HTR-8/SVneo (cell line): ENCODE measurements at regions not wholly inside any gene's neighbourhood (a gene's known extent, or its start where the extent isn't known, plus 50 kb on each side); places are given as distances from the start of the nearest gene placed in this dataset.
A peak's percentile ranks its signal among the peaks of the same experiment; 100 is the strongest.

Experiments
- DNase-seq: peaks from one replicate; pipeline ENCODE4 v3.0.0; 2011; ENCODE audit warnings: low spot score, mixed read lengths; ENCODE audit not compliant: insufficient read length
- FAIRE-seq: peaks from 2 replicates; lab custom pipeline; 2011; peaks lifted over from hg19 to GRCh38; lab: Jason Lieb, UNC

DNA sequence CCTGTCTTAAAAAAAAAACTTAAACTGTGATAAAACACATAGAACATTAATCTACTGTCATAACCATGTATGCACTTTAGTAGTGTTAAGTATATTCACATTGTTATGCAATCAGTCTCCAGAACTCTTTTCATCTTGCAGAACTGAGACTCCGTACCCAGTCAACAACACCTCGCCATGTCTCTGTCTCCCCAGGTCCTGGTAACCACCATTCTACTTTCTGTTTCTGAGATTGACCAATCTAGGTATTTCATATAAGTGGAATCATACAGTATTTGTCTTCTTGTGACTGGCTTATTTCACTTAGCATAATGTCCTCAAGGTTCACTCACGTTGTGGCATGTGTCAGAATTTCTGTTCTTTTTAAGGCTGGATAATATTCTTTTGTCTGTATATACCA, 290.8 kb upstream of the CXCR4 start:
- FAIRE-seq (no peak), DNase-seq (no peak)

DNA sequence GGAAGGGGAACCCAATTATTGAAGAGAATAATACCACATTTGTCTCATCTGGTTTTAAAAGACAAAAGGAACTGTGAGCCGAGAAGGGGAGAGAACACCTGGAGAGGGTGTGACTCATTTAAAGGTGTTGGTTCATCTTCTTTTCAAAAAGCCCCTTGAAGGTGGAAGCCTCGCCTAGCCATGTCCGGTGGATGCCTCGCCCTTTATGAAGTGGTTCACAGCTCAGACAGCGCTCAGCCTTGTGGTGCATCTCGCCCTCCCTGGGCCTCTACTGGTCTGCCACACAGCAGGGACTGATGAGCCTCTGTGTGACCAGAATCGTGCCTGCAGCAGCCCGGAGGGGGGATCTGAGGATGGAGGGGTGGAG, 290.0 kb upstream of the CXCR4 start:
- DNase-seq: no peak
- no peak for FAIRE-seq

GRCh38 chr2:136407117-136407951, 289.4 kb upstream of the CXCR4 start:
- FAIRE-seq (no peak), DNase-seq (no peak)

GRCh38 chr2:136404925-136405324, 287.0 kb upstream of the CXCR4 start:
- no peak for DNase-seq
- no peak for FAIRE-seq

GRCh38 chr2:136404176-136404575, 286.2 kb upstream of the CXCR4 start:
- FAIRE-seq (no peak), DNase-seq (no peak)

DNA sequence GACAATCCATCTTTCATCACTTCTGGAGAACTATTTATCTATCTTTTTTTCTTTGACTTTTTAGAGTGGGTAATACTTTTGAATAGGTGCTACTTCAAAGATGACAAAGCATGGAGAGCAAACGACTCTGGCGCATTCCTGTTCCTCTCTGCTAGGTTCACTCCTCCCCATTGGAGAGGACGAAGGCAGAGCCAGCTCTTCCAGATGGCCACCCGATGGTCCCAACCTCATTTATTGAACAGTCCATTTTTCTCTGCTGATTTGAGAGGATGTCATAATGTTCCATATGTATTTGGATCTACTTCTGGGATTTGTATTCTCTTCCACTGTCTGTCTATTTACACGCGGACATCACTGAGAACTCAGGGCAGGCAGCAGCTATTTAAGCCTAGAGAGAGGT, 284.3 kb upstream of the CXCR4 start:
- FAIRE-seq (no peak), DNase-seq (no peak)

- no peak for DNase-seq
- no peak for FAIRE-seq
Measured at GRCh38 chr2:136399667-136400289, 281.8 kb upstream of the CXCR4 start.

GRCh38 chr2:136395582-136395981, 277.6 kb upstream of the CXCR4 start:
- DNase-seq (no peak), FAIRE-seq (no peak)

DNA sequence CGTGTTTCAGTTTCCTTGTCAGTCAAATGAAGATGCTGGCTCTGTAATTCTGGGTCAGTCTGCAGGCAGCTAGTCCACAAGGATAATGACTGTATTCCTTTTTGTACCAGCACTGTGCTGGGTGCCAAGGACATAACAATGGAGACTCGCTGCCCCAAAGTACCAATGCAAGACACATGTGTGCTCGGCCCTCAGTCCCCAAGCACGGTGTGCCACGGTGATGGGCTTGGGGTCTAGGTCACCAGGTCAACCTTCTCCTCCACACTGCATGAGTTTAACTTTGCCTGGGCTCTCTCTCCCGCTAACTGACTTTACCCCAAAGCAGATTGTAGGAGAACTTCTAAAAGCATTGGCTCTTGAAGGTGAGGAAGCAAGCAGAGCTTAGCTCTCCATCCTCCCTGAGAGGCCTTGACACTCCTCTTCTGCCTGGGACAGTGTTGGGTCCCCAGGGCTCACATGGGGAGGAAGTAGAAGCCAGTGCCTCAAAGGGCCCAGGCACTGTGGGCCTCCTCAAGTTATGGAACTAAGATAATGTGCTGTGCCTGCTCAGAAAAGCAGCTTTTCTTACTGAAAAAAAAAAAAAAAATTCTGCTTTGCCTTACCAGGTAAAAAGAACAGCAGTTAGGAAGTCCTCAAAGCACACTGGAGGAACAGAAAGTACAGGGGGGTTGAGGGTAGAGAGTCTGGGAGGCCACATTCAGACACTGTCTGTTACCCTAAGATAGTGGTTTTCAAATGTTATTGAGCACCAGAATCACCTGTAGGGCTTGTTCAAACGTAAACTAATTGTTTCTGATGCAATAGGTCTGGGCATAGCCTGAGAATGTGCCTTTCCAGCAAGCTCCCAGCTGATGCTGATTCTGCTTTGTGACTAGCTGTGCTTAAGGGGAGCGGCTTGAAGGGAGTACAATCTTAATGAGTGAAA, 276.4 kb upstream of the CXCR4 start:
- no peak for FAIRE-seq
- DNase-seq: no peak

- FAIRE-seq: no peak
- DNase-seq: no peak
Measured at GRCh38 chr2:136393514-136393913, 275.6 kb upstream of the CXCR4 start.

- DNase-seq (no peak), FAIRE-seq (no peak)
Measured at GRCh38 chr2:136392897-136393505, 275.1 kb upstream of the CXCR4 start.

- FAIRE-seq (no peak), DNase-seq (no peak)
Measured at GRCh38 chr2:136389809-136390208, 271.9 kb upstream of the CXCR4 start.

GRCh38 chr2:136386046-136386445, 268.1 kb upstream of the CXCR4 start:
- FAIRE-seq: no peak
- DNase-seq: no peak

DNA sequence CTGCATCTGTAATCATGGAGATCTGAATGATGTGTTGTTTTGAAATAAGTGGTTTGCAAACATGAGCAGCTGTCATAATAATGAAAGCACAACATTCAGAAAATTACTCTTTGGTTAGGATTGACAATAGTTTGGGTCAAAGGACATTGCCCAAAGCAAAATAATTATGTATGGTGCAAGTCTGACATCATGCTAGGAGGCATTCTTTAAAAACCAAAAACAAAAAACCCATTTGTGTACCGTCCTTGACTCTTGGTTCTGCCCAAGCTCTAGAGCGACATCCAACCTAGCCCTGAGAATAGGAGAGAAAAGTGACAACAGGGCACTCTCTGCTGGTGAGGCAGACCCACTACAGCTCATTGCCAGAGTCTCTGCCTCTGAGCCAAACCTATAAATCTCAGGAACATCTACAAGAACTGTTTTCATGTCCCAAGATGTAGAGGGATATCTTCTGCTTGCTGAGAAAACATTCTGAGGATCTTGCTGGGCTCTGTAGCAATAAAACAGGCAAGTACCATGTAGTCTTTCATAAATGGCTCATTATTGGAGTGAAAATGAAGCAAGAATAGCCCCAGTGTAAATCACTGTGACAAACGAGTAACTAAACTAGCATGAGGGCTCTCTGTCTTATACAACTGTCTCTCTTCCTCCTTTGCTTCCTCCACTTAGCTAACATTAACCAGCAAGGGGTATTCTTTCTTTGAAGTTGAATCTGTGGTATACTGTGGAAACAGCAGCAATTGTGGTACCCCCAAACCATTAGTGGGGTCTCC, 266.8 kb upstream of the CXCR4 start:
- no peak for FAIRE-seq

GRCh38 chr2:136383167-136383566, 265.2 kb upstream of the CXCR4 start:
- no peak for FAIRE-seq
- DNase-seq: no peak

More for the DNA sequence above, 266.8 kb upstream of the CXCR4 start:
- peak; percentile 10 for DNase-seq

- no peak for FAIRE-seq
- DNase-seq: no peak
Measured at GRCh38 chr2:136381722-136382633, 264.0 kb upstream of the CXCR4 start.

DNA sequence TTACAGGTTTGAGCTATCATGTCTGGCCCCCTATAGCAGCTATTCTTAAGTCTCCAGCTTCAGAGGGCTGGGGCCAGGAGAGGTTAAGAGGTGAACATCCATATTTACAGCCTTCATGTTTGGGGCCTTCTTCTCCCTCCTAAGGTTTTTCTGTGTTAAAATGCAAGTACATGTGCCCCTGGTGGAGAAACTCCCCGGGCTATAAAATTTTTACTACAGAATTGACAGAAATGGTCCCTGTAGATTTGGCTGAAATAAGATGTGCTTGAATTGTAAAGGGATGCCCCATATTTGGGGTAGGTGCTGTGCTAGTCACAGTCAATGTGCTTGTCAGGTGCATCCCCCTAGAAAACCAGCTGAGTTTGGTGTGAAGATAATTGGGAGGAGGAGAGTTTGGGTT, 263.3 kb upstream of the CXCR4 start:
- FAIRE-seq (no peak), DNase-seq (no peak)

- DNase-seq: peak; percentile 34
- FAIRE-seq: no peak
Measured at GRCh38 chr2:136378712-136379595, 261.0 kb upstream of the CXCR4 start.
